Smooth muscle cell (in vitro differentiated cells): ENCODE measurements at regions not wholly inside any gene's neighbourhood (a gene's known extent, or its start where the extent isn't known, plus 50 kb on each side); places are given as distances from the start of the nearest gene placed in this dataset.

Experiments used
- DNase-seq: peaks from one replicate; lab custom pipeline; 2025; ENCODE audit not compliant: unreplicated experiment; lab: John Stamatoyannopoulos, UW
- H2AFZ ChIP-seq: fragments of 200-600 bp; sonication (generic); 2 replicates; pipeline ENCODE4 v1.6.0; 2016; ENCODE audit warnings: antibody characterized with exemption, low read depth, mild to moderate bottlenecking
- H3F3A ChIP-seq: fragments of 200-600 bp; sonication (generic); 2 replicates; pipeline ENCODE4 v1.6.0; 2017; ENCODE audit warnings: antibody characterized with exemption, low read depth
- H3K27ac ChIP-seq: fragments of 200-600 bp; sonication (generic); 2 replicates; pipeline ENCODE4 v1.5.1; 2016; ENCODE audit warnings: low read depth, mild to moderate bottlenecking
- H3K27me3 ChIP-seq: fragments of 200-600 bp; sonication (generic); 2 replicates; pipeline ENCODE4 v1.6.1; 2016; ENCODE audit warnings: low read depth, mild to moderate bottlenecking
- H3K36me3 ChIP-seq: fragments of 200-600 bp; sonication (generic); 2 replicates; pipeline ENCODE4 v1.5.1; 2016; ENCODE audit warnings: low read depth
- H3K4me1 ChIP-seq: fragments of 200-600 bp; sonication (generic); 2 replicates; pipeline ENCODE4 v1.5.1; 2016; ENCODE audit warnings: low read depth
- H3K4me2 ChIP-seq: fragments of 200-600 bp; sonication (generic); 2 replicates; pipeline ENCODE4 v1.6.0; 2016; ENCODE audit warnings: mild to moderate bottlenecking
- H3K4me3 ChIP-seq: fragments of 200-600 bp; sonication (generic); 2 replicates; pipeline ENCODE4 v1.5.1; 2016; ENCODE audit warnings: mild to moderate bottlenecking
- H3K79me2 ChIP-seq: fragments of 200-600 bp; sonication (generic); 2 replicates; pipeline ENCODE4 v1.6.0; 2016; ENCODE audit warnings: low read depth, mild to moderate bottlenecking
- H3K9ac ChIP-seq: fragments of 200-600 bp; sonication (generic); 2 replicates; pipeline ENCODE4 v1.6.0; 2016; ENCODE audit warnings: low read depth
- H3K9me3 ChIP-seq: fragments of 200-600 bp; sonication (generic); replicated peaks from 2 replicates; pipeline ENCODE4 v1.5.1; 2016; ENCODE audit warnings: low read depth
- H4K20me1 ChIP-seq: fragments of 200-600 bp; sonication (generic); 2 replicates; pipeline ENCODE4 v1.6.0; 2016; ENCODE audit warnings: low read depth
- CTCF ChIP-seq: fragments of 200-600 bp; sonication (generic); IDR thresholded peaks from 2 replicates; pipeline ENCODE4 v1.5.1; 2017; ENCODE audit warnings: borderline replicate concordance, mild to moderate bottlenecking, antibody characterized with exemption; ENCODE audit not compliant: insufficient read depth, poor library complexity, severe bottlenecking
- WGBS: methylation state at CpG from one replicate; pipeline ENCODE4 v1.1.7; 2016; ENCODE audit warnings: low lambda C conversion rate; 5-methylcytosine and 5-hydroxymethylcytosine counted together

DNA sequence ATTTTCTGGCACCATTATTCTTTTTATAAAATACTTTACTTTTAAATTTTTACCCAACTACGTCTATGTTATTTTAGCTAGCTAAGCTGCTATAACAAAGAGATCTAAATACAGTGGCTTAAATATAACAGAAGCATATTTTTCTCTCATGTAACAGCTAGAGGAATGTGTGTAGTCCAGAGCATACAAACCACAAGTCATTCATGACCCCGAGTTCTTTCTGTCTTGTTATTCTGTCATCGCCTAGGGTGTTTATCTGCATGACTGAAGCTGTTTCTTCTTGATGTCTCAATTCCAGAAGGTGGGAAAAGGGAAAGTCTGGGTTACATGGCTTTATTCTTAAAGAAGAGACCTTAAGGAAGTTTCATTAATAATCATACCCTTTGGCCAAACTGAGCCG, 136.9 kb upstream of the RFX3 start:
- Histone ChIP-seq H3K9me3 (no peaks in the 10 kb centered on the region), H3K4me2 (no peak overlapping the region), H3K27me3 (no peaks in the 10 kb centered on the region), H3K4me1 (peaks cover 4% of the 10 kb centered on the region), H3K79me2 (no peaks in the 10 kb centered on the region), H3K27ac (no peak overlapping the region), H3K4me3 (no peak overlapping the region), H4K20me1 (no peaks in the 10 kb centered on the region), H3F3A (no peaks in the 10 kb centered on the region), H2AFZ (no peak overlapping the region), H3K9ac (no peak overlapping the region), H3K36me3 (no peaks in the 10 kb centered on the region)
- WGBS, result 52% methylated on average over 4 of the region's 4 CpGs
- no peak for TF ChIP-seq CTCF
- DNase-seq, result no peak

DNA sequence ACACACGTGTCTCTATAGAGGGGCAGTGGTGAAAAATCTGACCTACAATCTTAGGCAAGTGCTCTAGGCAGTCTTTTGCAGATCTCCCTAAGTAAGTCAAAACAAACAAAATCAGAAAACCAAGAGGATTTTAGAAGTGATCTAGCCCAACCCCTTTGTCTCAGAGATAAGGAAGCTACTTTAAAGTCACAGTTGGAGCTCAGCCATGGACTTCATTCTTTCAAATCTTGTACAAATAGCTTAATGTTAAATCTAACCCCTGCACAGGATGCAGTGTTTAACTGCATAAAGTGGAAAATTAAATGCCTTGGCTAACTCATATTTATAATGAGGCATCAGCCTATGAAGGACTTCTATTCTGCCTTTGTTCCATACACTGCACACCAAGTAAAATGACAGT, 135.1 kb upstream of the RFX3 start:
- no peaks in the 10 kb centered on the region for H3K27me3 ChIP-seq
- no peak overlapping the region for H3K4me2 ChIP-seq
- no peaks in the 10 kb centered on the region for H3F3A ChIP-seq
- no peak overlapping the region for H3K9ac ChIP-seq
- peaks cover 4% of the 10 kb centered on the region for H3K4me1 ChIP-seq
- no peak overlapping the region for H3K27ac ChIP-seq
- 81% methylated on average over 1 of the region's 1 CpG for WGBS
- H3K9me3 ChIP-seq, result no peaks in the 10 kb centered on the region
- H2AFZ ChIP-seq, result no peak overlapping the region
- no peak overlapping the region for H3K4me3 ChIP-seq
- TF ChIP-seq CTCF, result no peak
- DNase-seq, result no peak
- no peaks in the 10 kb centered on the region for H3K79me2 ChIP-seq
- no peaks in the 10 kb centered on the region for H4K20me1 ChIP-seq
- H3K36me3 ChIP-seq, result no peaks in the 10 kb centered on the region

- WGBS, result 80% methylated on average over 2 of the region's 2 CpGs
- no peaks in the 10 kb centered on the region for H4K20me1 ChIP-seq
- TF ChIP-seq CTCF, result no peak
- no peaks in the 10 kb centered on the region for H3K79me2 ChIP-seq
- peaks cover 4% of the 10 kb centered on the region for H3K4me1 ChIP-seq
- H3K4me3 ChIP-seq, result no peak overlapping the region
- no peaks in the 10 kb centered on the region for H3F3A ChIP-seq
- no peak overlapping the region for H3K4me2 ChIP-seq
- H3K27me3 ChIP-seq, result no peaks in the 10 kb centered on the region
- no peaks in the 10 kb centered on the region for H3K36me3 ChIP-seq
- H2AFZ ChIP-seq, result no peak overlapping the region
- H3K9me3 ChIP-seq, result no peaks in the 10 kb centered on the region
- H3K27ac ChIP-seq, result no peak overlapping the region
- H3K9ac ChIP-seq, result no peak overlapping the region
- no peak for DNase-seq
Measured at GRCh38 chr9:3659647-3660046, 133.8 kb upstream of the RFX3 start.

DNA sequence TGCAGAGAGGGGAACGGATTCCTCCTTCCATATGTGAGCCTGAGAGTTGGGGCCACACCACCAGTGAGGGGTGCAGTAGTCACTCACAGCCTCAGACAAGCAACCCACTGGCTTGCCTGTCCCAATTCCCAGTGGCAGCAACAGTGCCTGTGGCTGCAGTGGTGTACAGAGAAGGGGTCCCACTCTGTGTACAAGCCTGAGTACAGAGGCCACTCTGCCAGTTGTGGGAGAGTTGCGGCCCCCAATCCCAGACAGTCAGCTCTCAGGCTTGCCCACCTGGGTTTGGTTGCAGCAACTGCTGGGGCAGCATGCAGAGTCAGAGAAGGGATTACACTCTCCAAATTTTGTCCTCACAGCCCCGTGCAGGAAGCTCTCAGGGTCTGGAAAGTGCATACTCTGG, 133.2 kb upstream of the RFX3 start:
- Histone ChIP-seq H3K9me3 (no peaks in the 10 kb centered on the region), H3K4me2 (no peak overlapping the region), H3K4me1 (peaks cover 4% of the 10 kb centered on the region), H3K27ac (no peak overlapping the region), H3K27me3 (no peaks in the 10 kb centered on the region), H3K79me2 (no peaks in the 10 kb centered on the region), H3F3A (no peaks in the 10 kb centered on the region), H2AFZ (no peak overlapping the region), H3K36me3 (no peaks in the 10 kb centered on the region), H4K20me1 (no peaks in the 10 kb centered on the region), H3K4me3 (no peak overlapping the region), H3K9ac (no peak overlapping the region)
- TF ChIP-seq CTCF, result no peak
- 95% methylated on average over 3 of the region's 3 CpGs for WGBS
- DNase-seq, result no peak
